ENCODE measurements at regions not wholly inside any gene's neighbourhood (a gene's known extent, or its start where the extent isn't known, plus 50 kb on each side); places are given as distances from the start of the nearest gene placed in this dataset.

DNA sequence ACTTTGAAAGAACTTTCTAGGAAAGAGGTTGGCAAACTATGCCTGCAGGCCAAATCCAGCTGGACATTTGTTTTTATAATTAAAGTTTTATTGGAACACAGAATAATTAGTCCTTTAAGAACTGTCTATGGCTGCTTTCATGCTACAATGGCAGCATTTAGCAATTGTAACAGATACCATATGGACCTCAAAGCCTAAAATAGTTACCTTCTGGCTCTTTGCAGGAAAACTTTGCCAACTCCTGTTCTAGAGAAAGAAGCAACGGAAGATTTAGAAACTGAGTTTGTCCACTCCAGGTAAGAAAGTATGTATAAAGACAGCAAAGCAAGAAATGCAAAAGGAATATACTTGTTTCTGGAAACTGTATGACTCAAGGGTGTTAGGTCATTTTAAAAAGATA, 281.7 kb upstream of the TRPM3 start:
- no peak for TF ChIP-seq POLR2AphosphoS5 (IDR thresholded peaks at IDR 0.05)
- TF ChIP-seq, protein P1, sequence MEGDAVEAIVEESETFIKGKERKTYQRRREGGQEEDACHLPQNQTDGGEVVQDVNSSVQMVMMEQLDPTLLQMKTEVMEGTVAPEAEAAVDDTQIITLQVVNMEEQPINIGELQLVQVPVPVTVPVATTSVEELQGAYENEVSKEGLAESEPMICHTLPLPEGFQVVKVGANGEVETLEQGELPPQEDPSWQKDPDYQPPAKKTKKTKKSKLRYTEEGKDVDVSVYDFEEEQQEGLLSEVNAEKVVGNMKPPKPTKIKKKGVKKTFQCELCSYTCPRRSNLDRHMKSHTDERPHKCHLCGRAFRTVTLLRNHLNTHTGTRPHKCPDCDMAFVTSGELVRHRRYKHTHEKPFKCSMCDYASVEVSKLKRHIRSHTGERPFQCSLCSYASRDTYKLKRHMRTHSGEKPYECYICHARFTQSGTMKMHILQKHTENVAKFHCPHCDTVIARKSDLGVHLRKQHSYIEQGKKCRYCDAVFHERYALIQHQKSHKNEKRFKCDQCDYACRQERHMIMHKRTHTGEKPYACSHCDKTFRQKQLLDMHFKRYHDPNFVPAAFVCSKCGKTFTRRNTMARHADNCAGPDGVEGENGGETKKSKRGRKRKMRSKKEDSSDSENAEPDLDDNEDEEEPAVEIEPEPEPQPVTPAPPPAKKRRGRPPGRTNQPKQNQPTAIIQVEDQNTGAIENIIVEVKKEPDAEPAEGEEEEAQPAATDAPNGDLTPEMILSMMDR (IDR thresholded peaks at IDR 0.05), result no peak

Measured in suprapubic skin (tissue), 3 donors.